H9 (cell line): ENCODE measurements at regions not wholly inside any gene's neighbourhood (a gene's known extent, or its start where the extent isn't known, plus 50 kb on each side); places are given as distances from the start of the nearest gene placed in this dataset.

Experiments used
- DNase-seq: peaks from one replicate; pipeline ENCODE4 v3.0.0-alpha.2; 2017
- H2AFZ ChIP-seq: one replicate; pipeline ENCODE4 v1.6.1; 2013; ENCODE audit warnings: mild to moderate bottlenecking, low read length, control low read depth, moderate library complexity
- H2AK5ac ChIP-seq: 2 replicates; pipeline ENCODE4 v1.6.1; 2013; ENCODE audit warnings: low read length, control low read depth, mixed read lengths; ENCODE audit not compliant: insufficient read length
- H2BK120ac ChIP-seq: one replicate; pipeline ENCODE4 v1.6.1; 2013; ENCODE audit warnings: low read depth, mild to moderate bottlenecking, low read length, control low read depth, inconsistent platforms; ENCODE audit not compliant: poor library complexity, severe bottlenecking
- H2BK12ac ChIP-seq: 2 replicates; pipeline ENCODE4 v1.6.1; 2013; ENCODE audit warnings: low read length, control low read depth, mixed read lengths, low read depth; ENCODE audit not compliant: insufficient read length
- H2BK15ac ChIP-seq: 2 replicates; pipeline ENCODE4 v1.6.1; 2013; ENCODE audit warnings: low read depth, low read length, control low read depth
- H2BK20ac ChIP-seq: one replicate; pipeline ENCODE4 v1.6.1; 2013; ENCODE audit warnings: low read depth, mild to moderate bottlenecking, low read length, control low read depth, inconsistent platforms; ENCODE audit not compliant: poor library complexity, severe bottlenecking
- H2BK5ac ChIP-seq: 2 replicates; pipeline ENCODE4 v1.6.1; 2013; ENCODE audit warnings: low read length, control low read depth, mixed read lengths; ENCODE audit not compliant: insufficient read length
- H3K14ac ChIP-seq: 2 replicates; pipeline ENCODE4 v1.6.1; 2013; ENCODE audit warnings: low read length, control low read depth; ENCODE audit not compliant: insufficient read depth
- H3K18ac ChIP-seq: 2 replicates; pipeline ENCODE4 v1.6.1; 2013; ENCODE audit warnings: low read depth, mild to moderate bottlenecking, mixed read lengths, low read length, control low read depth; ENCODE audit not compliant: insufficient read length
- H3K23ac ChIP-seq: 2 replicates; pipeline ENCODE4 v1.6.1; 2013; ENCODE audit warnings: low read length, control low read depth, mixed read lengths, low read depth; ENCODE audit not compliant: insufficient read length
- H3K23me2 ChIP-seq: 2 replicates; pipeline ENCODE4 v1.6.1; 2013; ENCODE audit warnings: low read depth, mild to moderate bottlenecking, mixed read lengths, low read length, control low read depth; ENCODE audit not compliant: insufficient read length, poor library complexity, severe bottlenecking
- H3K27ac ChIP-seq: 2 replicates; pipeline ENCODE4 v1.5.1; 2013; ENCODE audit warnings: low read length, control low read depth, mixed read lengths, low read depth; ENCODE audit not compliant: insufficient read length
- H3K27me3 ChIP-seq: 2 replicates; pipeline ENCODE4 v1.6.1; 2013; ENCODE audit warnings: low read length, control low read depth, inconsistent platforms; ENCODE audit not compliant: insufficient read depth
- H3K4ac ChIP-seq: 2 replicates; pipeline ENCODE4 v1.6.1; 2013; ENCODE audit warnings: low read depth, mild to moderate bottlenecking, control low read depth, inconsistent platforms, low read length, moderate library complexity
- H3K4me1 ChIP-seq: 2 replicates; pipeline ENCODE4 v1.6.1; 2013; ENCODE audit warnings: low read length, control low read depth, inconsistent platforms; ENCODE audit not compliant: insufficient read depth
- H3K4me2 ChIP-seq: 2 replicates; pipeline ENCODE4 v1.6.1; 2013; ENCODE audit warnings: low read length, control low read depth, mixed read lengths; ENCODE audit not compliant: insufficient read length, insufficient read depth
- H3K56ac ChIP-seq: 2 replicates; pipeline ENCODE4 v1.6.1; 2013; ENCODE audit warnings: low read depth, mild to moderate bottlenecking, mixed read lengths, low read length, control low read depth; ENCODE audit not compliant: insufficient read length
- H3K79me1 ChIP-seq: 2 replicates; pipeline ENCODE4 v1.6.1; 2013; ENCODE audit warnings: low read depth, mild to moderate bottlenecking, moderate library complexity, low read length, control low read depth, inconsistent platforms; ENCODE audit not compliant: insufficient read depth, poor library complexity, severe bottlenecking
- H3K79me2 ChIP-seq: 2 replicates; pipeline ENCODE4 v1.6.1; 2013; ENCODE audit warnings: low read length, control low read depth, inconsistent platforms; ENCODE audit not compliant: insufficient read depth
- H3K9ac ChIP-seq: 2 replicates; pipeline ENCODE4 v1.6.1; 2013; ENCODE audit warnings: low read length, control low read depth, mixed read lengths; ENCODE audit not compliant: insufficient read length; ENCODE audit errors: extremely low read depth
- H3K9me3 ChIP-seq: one replicate; pipeline ENCODE4 v1.6.1; 2013; ENCODE audit warnings: low read depth, low read length, inconsistent platforms; ENCODE audit not compliant: control insufficient read depth
- H3T11ph ChIP-seq: one replicate; pipeline ENCODE4 v1.6.1; 2013; ENCODE audit warnings: mild to moderate bottlenecking, low read length, control low read depth, inconsistent platforms
- H4K20me1 ChIP-seq: one replicate; pipeline ENCODE4 v1.6.1; 2013; ENCODE audit not compliant: control insufficient read depth, insufficient read length, insufficient read depth
- H4K5ac ChIP-seq: 2 replicates; pipeline ENCODE4 v1.6.1; 2013; ENCODE audit warnings: low read depth, mild to moderate bottlenecking, mixed read lengths, low read length, control low read depth; ENCODE audit not compliant: insufficient read length
- H4K8ac ChIP-seq: replicated peaks from 2 replicates; pipeline ENCODE4 v1.6.1; 2013; ENCODE audit warnings: low read length, control low read depth, mixed read lengths, low read depth; ENCODE audit not compliant: insufficient read length
- H4K91ac ChIP-seq: 2 replicates; pipeline ENCODE4 v1.6.1; 2013; ENCODE audit warnings: low read depth, mild to moderate bottlenecking, moderate library complexity, mixed read lengths, low read length, control low read depth; ENCODE audit not compliant: insufficient read length
- H3K27ac Mint-ChIP-seq, 3 experiments: 2 replicates in 2 of 3; 3 replicates in 1 of 3; pipeline ENCODE4 v1.8.0; 2020 to 2021; ENCODE audit warnings: mixed read lengths in 3 of 3, mild to moderate bottlenecking in 1 of 3, moderate library complexity in 1 of 3
- H3K27me3 Mint-ChIP-seq: 2 replicates; pipeline ENCODE4 v1.8.0; 2021; ENCODE audit warnings: low read depth, mild to moderate bottlenecking, moderate library complexity, mixed read lengths
- H3K36me3 Mint-ChIP-seq, 3 experiments: 2 replicates in 2 of 3; 3 replicates in 1 of 3; pipeline ENCODE4 v1.8.0; 2020 to 2021; ENCODE audit warnings: low read depth in 3 of 3, mixed read lengths in 3 of 3; ENCODE audit not compliant: insufficient read depth in 1 of 3
- H3K4me1 Mint-ChIP-seq, 2 experiments: 2 replicates each; pipeline ENCODE4 v1.8.0; 2020; ENCODE audit warnings: mixed read lengths in 2 of 2
- H3K4me3 Mint-ChIP-seq, 2 experiments: 2 replicates in 1 of 2; 3 replicates in 1 of 2; pipeline ENCODE4 v1.8.0; 2020 to 2021; ENCODE audit warnings: mild to moderate bottlenecking in 2 of 2, mixed read lengths in 2 of 2, moderate library complexity in 1 of 2
- H3K9me3 Mint-ChIP-seq, 2 experiments: 2 replicates in 1 of 2; 3 replicates in 1 of 2; pipeline ENCODE4 v1.8.0; 2020; ENCODE audit warnings: mild to moderate bottlenecking in 2 of 2, mixed read lengths in 2 of 2, moderate library complexity in 1 of 2
- WGBS: extraction: QIAGEN DNeasy Blood & Tissue Kit; methylation state at CpG from one replicate; pipeline ENCODE4 v1.1.7; 2013; ENCODE audit warnings: missing lambda C conversion rate, low lambda C conversion rate, mixed read lengths; ENCODE audit not compliant: insufficient read length; ENCODE audit errors: extremely low coverage; 5-methylcytosine and 5-hydroxymethylcytosine counted together
- TF ChIP-seq, protein P1 (sequence below): fragments of 200-600 bp; sonication (generic); conservative IDR thresholded peaks from 3 replicates; pipeline ENCODE4 v1.8.0; 2021; ENCODE audit warnings: antibody characterized with exemption, mild to moderate bottlenecking

DNA sequence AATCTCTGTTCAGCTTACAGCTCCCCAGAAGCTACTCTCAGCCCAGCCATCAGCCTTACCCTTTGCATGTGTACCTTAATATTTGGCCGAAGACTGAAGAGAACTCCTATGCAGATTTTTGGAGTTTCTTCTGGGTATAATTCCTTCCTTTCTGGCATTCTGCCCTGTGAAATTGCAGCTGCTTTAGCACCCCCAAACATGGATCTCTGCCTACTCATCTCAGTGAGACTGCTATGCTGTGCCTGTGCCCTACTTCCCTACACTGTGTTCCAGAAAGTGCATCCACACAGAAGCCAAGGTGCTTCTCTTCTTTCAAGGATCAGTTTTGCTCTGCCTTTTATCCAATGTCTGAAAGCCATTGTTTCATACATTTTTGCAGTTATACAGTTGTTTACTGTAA lies 81.6 kb downstream of the NPY start:
- no CpG with 5 or more reads among the region's 1 CpG for WGBS
- Histone ChIP-seq H3K23me2 (no peaks in the 10 kb centered on the region), H3K9me3 (no peaks in the 10 kb centered on the region), H3K4me1 (no peaks in the 10 kb centered on the region), H2BK20ac (no peak overlapping the region), H3K14ac (no peak overlapping the region), H3K23ac (no peak overlapping the region), H3K4ac (no peak overlapping the region), H2BK15ac (no peak overlapping the region), H3T11ph (no peak overlapping the region), H2BK120ac (no peak overlapping the region), H3K79me2 (no peaks in the 10 kb centered on the region), H4K91ac (no peak overlapping the region), H3K27ac (no peak overlapping the region), H3K4me2 (no peak overlapping the region), H2AFZ (no peak overlapping the region), H4K5ac (no peak overlapping the region), H2AK5ac (no peak overlapping the region), H2BK5ac (no peak overlapping the region), H3K56ac (no peak overlapping the region), H4K20me1 (no peaks in the 10 kb centered on the region), H3K27me3 (no peaks in the 10 kb centered on the region), H2BK12ac (no peak overlapping the region), H3K9ac (no peak overlapping the region), H4K8ac (no peak overlapping the region), H3K18ac (no peak overlapping the region), H3K79me1 (no peaks in the 10 kb centered on the region)
- DNase-seq, result no peak
- Mint-ChIP-seq H3K27me3 (peaks cover 2% of the 10 kb centered on the region), H3K4me1 (peaks cover 4 to 6% of the 10 kb centered on the region in 2 experiments; a peak in 2 of 4 replicates), H3K36me3 (peaks cover 7 to 10% (median 10%) of the 10 kb centered on the region in 3 experiments), H3K9me3 (peaks cover 0 to 6% of the 10 kb centered on the region in 2 experiments; a peak in 3 of 5 replicates), H3K4me3 (no peak overlapping the region), H3K27ac (no peak overlapping the region)
- TF ChIP-seq, protein P1, sequence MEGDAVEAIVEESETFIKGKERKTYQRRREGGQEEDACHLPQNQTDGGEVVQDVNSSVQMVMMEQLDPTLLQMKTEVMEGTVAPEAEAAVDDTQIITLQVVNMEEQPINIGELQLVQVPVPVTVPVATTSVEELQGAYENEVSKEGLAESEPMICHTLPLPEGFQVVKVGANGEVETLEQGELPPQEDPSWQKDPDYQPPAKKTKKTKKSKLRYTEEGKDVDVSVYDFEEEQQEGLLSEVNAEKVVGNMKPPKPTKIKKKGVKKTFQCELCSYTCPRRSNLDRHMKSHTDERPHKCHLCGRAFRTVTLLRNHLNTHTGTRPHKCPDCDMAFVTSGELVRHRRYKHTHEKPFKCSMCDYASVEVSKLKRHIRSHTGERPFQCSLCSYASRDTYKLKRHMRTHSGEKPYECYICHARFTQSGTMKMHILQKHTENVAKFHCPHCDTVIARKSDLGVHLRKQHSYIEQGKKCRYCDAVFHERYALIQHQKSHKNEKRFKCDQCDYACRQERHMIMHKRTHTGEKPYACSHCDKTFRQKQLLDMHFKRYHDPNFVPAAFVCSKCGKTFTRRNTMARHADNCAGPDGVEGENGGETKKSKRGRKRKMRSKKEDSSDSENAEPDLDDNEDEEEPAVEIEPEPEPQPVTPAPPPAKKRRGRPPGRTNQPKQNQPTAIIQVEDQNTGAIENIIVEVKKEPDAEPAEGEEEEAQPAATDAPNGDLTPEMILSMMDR, result no peak
